H1 (cell line): ENCODE measurements at regions not wholly inside any gene's neighbourhood (a gene's known extent, or its start where the extent isn't known, plus 50 kb on each side); places are given as distances from the start of the nearest gene placed in this dataset.

Source experiments
- YY1 ChIP-seq: IDR thresholded peaks from 2 replicates; pipeline ENCODE4 v1.6.1; 2011; ENCODE audit warnings: low read depth, mild to moderate bottlenecking, low read length

GRCh38 chr15:91490211-91490610 is 363.3 kb upstream of the SLCO3A1 start (continued):
- no peak for TF ChIP-seq YY1
